H1 (cell line): ENCODE measurements at regions not wholly inside any gene's neighbourhood (a gene's known extent, or its start where the extent isn't known, plus 50 kb on each side); places are given as distances from the start of the nearest gene placed in this dataset.

Experiments
- CTCF ChIA-PET: fragments of 300-600 bp; sonication (Branson Sonifier 250); formaldehyde crosslinking; loops from one replicate; lab custom pipeline; 2021; ENCODE audit not compliant: partially characterized antibody; lab: Charles Lee
- POLR2A ChIA-PET: fragments of 300-600 bp; sonication (Branson Sonifier 250); formaldehyde crosslinking; loops from one replicate; lab custom pipeline; 2021; ENCODE audit warnings: inconsistent platforms; ENCODE audit not compliant: partially characterized antibody; lab: Charles Lee
- DNase-seq, 2 experiments: peaks; one replicate each; pipeline versions ENCODE4 v3.0.0 to v3.0.0-alpha.2; 2010 to 2022; ENCODE audit warnings: low spot score in 2 of 2, low read depth in 1 of 2, mixed read lengths in 1 of 2
- FAIRE-seq: peaks from 2 replicates; lab custom pipeline; 2011; peaks lifted over from hg19 to GRCh38; lab: Jason Lieb, UNC
- H2AFZ ChIP-seq: 2 replicates; pipeline ENCODE4 v1.8.1; 2012; ENCODE audit warnings: low read length, inconsistent platforms
- H2AK5ac ChIP-seq: 2 replicates; pipeline ENCODE4 v1.6.1; 2013; ENCODE audit warnings: low read depth, low read length
- H2BK120ac ChIP-seq: replicated peaks from 2 replicates; pipeline ENCODE3; 2013; ENCODE audit warnings: low read depth, low read length, inconsistent platforms
- H2BK12ac ChIP-seq: 2 replicates; pipeline ENCODE4 v1.6.1; 2013; ENCODE audit warnings: low read depth, low read length
- H2BK15ac ChIP-seq: 2 replicates; pipeline ENCODE4 v1.6.1; 2013; ENCODE audit warnings: low read length
- H2BK20ac ChIP-seq: 2 replicates; pipeline ENCODE4 v1.6.1; 2013; ENCODE audit warnings: low read length
- H2BK5ac ChIP-seq: 2 replicates; pipeline ENCODE4 v1.6.1; 2013; ENCODE audit warnings: low read depth, low read length
- H3K14ac ChIP-seq: 2 replicates; pipeline ENCODE4 v1.6.1; 2013; ENCODE audit warnings: inconsistent platforms; ENCODE audit not compliant: insufficient read length
- H3K18ac ChIP-seq: 2 replicates; pipeline ENCODE4 v1.6.1; 2013; ENCODE audit warnings: low read length; ENCODE audit errors: extremely low read depth
- H3K23ac ChIP-seq: 2 replicates; pipeline ENCODE4 v1.6.1; 2013; ENCODE audit warnings: inconsistent platforms; ENCODE audit not compliant: insufficient read length
- H3K23me2 ChIP-seq: 2 replicates; pipeline ENCODE4 v1.6.1; 2013; ENCODE audit warnings: low read depth, low read length
- H3K27ac ChIP-seq: 2 replicates; pipeline ENCODE4 v1.6.1; 2011; ENCODE audit warnings: low read depth, low read length, inconsistent platforms
- H3K27me3 ChIP-seq, 4 experiments: replicated peaks in 1 of 4; 1 replicate in 1 of 4; 2 replicates in 3 of 4; pipeline versions ENCODE4 v1.6.1 to v1.8.1; 2011 to 2013; ENCODE audit warnings: low read length in 3 of 4, mild to moderate bottlenecking in 3 of 4, inconsistent platforms in 2 of 4, mixed read lengths in 2 of 4, moderate library complexity in 1 of 4; ENCODE audit not compliant: control insufficient read depth in 3 of 4, insufficient read depth in 3 of 4; ENCODE audit errors: extremely low read depth in 1 of 4
- H3K36me3 ChIP-seq, 4 experiments: 2 replicates each; pipeline versions ENCODE4 v1.6.1 to v1.8.1; 2011 to 2013; ENCODE audit warnings: mild to moderate bottlenecking in 4 of 4, low read length in 3 of 4, moderate library complexity in 2 of 4, control low read depth in 1 of 4, inconsistent platforms in 1 of 4; ENCODE audit not compliant: insufficient read depth in 4 of 4, control insufficient read depth in 2 of 4
- H3K4ac ChIP-seq: replicated peaks from 2 replicates; pipeline ENCODE3; 2013; ENCODE audit warnings: low read length, low read depth, mixed read lengths, inconsistent platforms; ENCODE audit not compliant: insufficient read length
- H3K4me1 ChIP-seq, 4 experiments: replicated peaks in 1 of 4; 1 replicate in 1 of 4; 2 replicates in 3 of 4; pipeline versions ENCODE4 v1.6.1 to v1.8.1; 2011 to 2013; ENCODE audit warnings: low read length in 3 of 4, inconsistent platforms in 2 of 4, mixed read lengths in 1 of 4; ENCODE audit not compliant: insufficient read depth in 4 of 4, control insufficient read depth in 3 of 4
- H3K4me2 ChIP-seq, 2 experiments: 2 replicates each; pipeline versions ENCODE4 v1.6.1 to v1.8.1; 2011 to 2013; ENCODE audit warnings: low read depth in 2 of 2, low read length in 2 of 2, control low read depth in 1 of 2, inconsistent platforms in 1 of 2, mild to moderate bottlenecking in 1 of 2; ENCODE audit not compliant: insufficient read depth in 1 of 2
- H3K4me3 ChIP-seq, 4 experiments: fragments of 200-600, 300-600 bp in 1 of 4; sonication (generic), shearing (Covaris generic), sonication (Bioruptor Twin) in 1 of 4; 2 replicates each; pipeline versions ENCODE4 v1.5.1 to v1.8.1; 2011 to 2016; ENCODE audit warnings: low read length in 4 of 4, low read depth in 3 of 4, control low read depth in 2 of 4, inconsistent platforms in 2 of 4, mild to moderate bottlenecking in 2 of 4, mixed read lengths in 1 of 4, moderate library complexity in 1 of 4; ENCODE audit not compliant: insufficient read depth in 2 of 4; ENCODE audit errors: extremely low read depth in 1 of 4
- H3K56ac ChIP-seq: replicated peaks from 2 replicates; pipeline ENCODE3; 2013; ENCODE audit warnings: low read depth, mild to moderate bottlenecking, mixed read lengths, low read length, inconsistent platforms; ENCODE audit not compliant: insufficient read length
- H3K79me1 ChIP-seq: 2 replicates; pipeline ENCODE4 v1.6.1; 2013; ENCODE audit warnings: low read depth, low read length, control low read depth
- H3K79me2 ChIP-seq, 2 experiments: 2 replicates each; pipeline versions ENCODE4 v1.6.1 to v1.8.1; 2012 to 2013; ENCODE audit warnings: low read length in 2 of 2, mild to moderate bottlenecking in 2 of 2, inconsistent platforms in 1 of 2; ENCODE audit not compliant: insufficient read depth in 2 of 2, control insufficient read depth in 1 of 2
- H3K9ac ChIP-seq, 4 experiments: replicated peaks in 1 of 4; 1 replicate in 1 of 4; 2 replicates in 3 of 4; pipeline versions ENCODE4 v1.6.1 to v1.8.1; 2011 to 2013; ENCODE audit warnings: low read depth in 3 of 4, low read length in 3 of 4, control low read depth in 2 of 4, mild to moderate bottlenecking in 2 of 4, moderate library complexity in 2 of 4, inconsistent platforms in 1 of 4; ENCODE audit errors: extremely low read depth in 1 of 4
- H3K9me3 ChIP-seq, 2 experiments: 2 replicates each; pipeline versions ENCODE4 v1.6.1 to v1.8.1; 2012 to 2013; ENCODE audit warnings: mild to moderate bottlenecking in 2 of 2, moderate library complexity in 2 of 2, control low read depth in 1 of 2, inconsistent platforms in 1 of 2, low read depth in 1 of 2, low read length in 1 of 2, mixed read lengths in 1 of 2; ENCODE audit not compliant: insufficient read depth in 2 of 2
- H4K20me1 ChIP-seq, 2 experiments: replicated peaks in 1 of 2; 2 replicates each; pipeline versions ENCODE3 to v1.8.1; 2011 to 2013; ENCODE audit warnings: inconsistent platforms in 2 of 2, low read length in 2 of 2, mild to moderate bottlenecking in 1 of 2; ENCODE audit not compliant: insufficient read depth in 2 of 2, control insufficient read depth in 1 of 2
- H4K5ac ChIP-seq: 2 replicates; pipeline ENCODE4 v1.6.1; 2013; ENCODE audit warnings: low read length, low read depth, mixed read lengths, inconsistent platforms; ENCODE audit not compliant: insufficient read length
- H4K8ac ChIP-seq: 2 replicates; pipeline ENCODE4 v1.8.0; 2013; ENCODE audit warnings: mild to moderate bottlenecking, moderate library complexity, low read length, inconsistent platforms; ENCODE audit not compliant: insufficient read depth; ENCODE audit errors: extremely low read depth
- H4K91ac ChIP-seq: replicated peaks from 2 replicates; pipeline ENCODE3; 2013; ENCODE audit warnings: low read length, mixed read lengths, inconsistent platforms; ENCODE audit not compliant: insufficient read length
- HDAC2 ChIP-seq, 2 experiments: fragments of 300-600 bp in 1 of 2; sonication (generic) in 1 of 2; IDR thresholded peaks; 2 replicates each; pipeline ENCODE4 v1.6.1; 2011 to 2012; ENCODE audit warnings: low read depth in 2 of 2, low read length in 2 of 2, mild to moderate bottlenecking in 2 of 2, moderate library complexity in 2 of 2, borderline replicate concordance in 1 of 2, inconsistent platforms in 1 of 2
- POU5F1 ChIP-seq: IDR thresholded peaks from 2 replicates; pipeline ENCODE4 v1.6.1; 2011; ENCODE audit warnings: low read depth, mild to moderate bottlenecking, low read length, moderate library complexity
- SIX5 ChIP-seq: IDR thresholded peaks from 2 replicates; pipeline ENCODE4 v1.6.1; 2011; ENCODE audit warnings: mild to moderate bottlenecking, low read depth, low read length
- TAF1 ChIP-seq: IDR thresholded peaks from 2 replicates; pipeline ENCODE4 v1.6.1; 2011; ENCODE audit warnings: mild to moderate bottlenecking, low read depth, low read length
- WGBS, 2 experiments: shearing (Covaris generic) in 1 of 2; methylation state at CpG; one replicate each; pipeline versions ENCODE4 v1.1.6 to v1.1.7; 2013 to 2015; ENCODE audit warnings: low lambda C conversion rate in 2 of 2, mixed read lengths in 2 of 2, inconsistent platforms in 1 of 2, low coverage in 1 of 2, missing lambda C conversion rate in 1 of 2; ENCODE audit not compliant: insufficient replicate concordance in 2 of 2, insufficient coverage in 1 of 2, insufficient read length in 1 of 2; ENCODE audit errors: extremely low coverage in 1 of 2, missing lambda C conversion rate in 1 of 2; 5-methylcytosine and 5-hydroxymethylcytosine counted together

DNA sequence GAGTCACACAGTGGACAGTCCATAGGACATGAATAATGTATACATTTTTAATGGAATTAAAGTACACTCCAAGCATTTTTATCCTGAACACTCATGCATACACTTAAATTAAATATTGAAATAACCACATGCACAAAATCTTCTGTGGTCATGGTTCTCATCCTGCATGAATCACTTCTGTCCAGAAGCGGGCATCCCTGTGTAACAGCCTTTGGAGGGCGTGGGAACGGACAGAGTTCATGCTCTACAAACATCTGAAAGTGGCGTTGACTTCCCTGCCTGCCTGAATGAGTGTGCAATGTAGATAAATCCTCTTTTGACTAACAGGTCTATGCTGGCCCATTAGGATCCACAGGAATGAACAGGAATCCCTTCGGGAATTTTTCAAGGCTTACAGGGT is 780.2 kb downstream of the BRD1 start:
- no peak overlapping the region for H3K14ac ChIP-seq
- no peaks in the 10 kb centered on the region; a peak in 2 of 7 replicates for H3K27me3 ChIP-seq
- H3K9ac ChIP-seq: no peak overlapping the region
- no peak overlapping the region for H2BK15ac ChIP-seq
- no peaks in the 10 kb centered on the region for H3K79me1 ChIP-seq
- H3K79me2 ChIP-seq: no peaks in the 10 kb centered on the region
- no peak for TF ChIP-seq SIX5
- no peak for TF ChIP-seq HDAC2 (IDR thresholded peaks at IDR 0.05; ENCODE audit: borderline replicate concordance in 1 of 2, low read depth in 2 of 2, low read length in 2 of 2)
- TF ChIP-seq POU5F1: no peak
- no peak for TF ChIP-seq TAF1
- TF ChIP-seq, all 59 proteins: peak for 0
- H4K5ac ChIP-seq: no peak overlapping the region
- POLR2A ChIA-PET: no interaction called here
- no peak overlapping the region for H4K91ac ChIP-seq
- no peak overlapping the region for H2BK120ac ChIP-seq
- no peak overlapping the region for H4K8ac ChIP-seq
- H2AK5ac ChIP-seq: no peak overlapping the region
- H2BK12ac ChIP-seq: no peak overlapping the region
- no peak overlapping the region for H3K4ac ChIP-seq
- no peaks in the 10 kb centered on the region for H3K36me3 ChIP-seq
- DNase-seq (no peak), FAIRE-seq (no peak)
- no peak overlapping the region for H2AFZ ChIP-seq
- CTCF ChIA-PET: interaction anchor here (0.6 to 9.2 kb wide), 21 partner anchors 10 to 622 kb away, joined by 3 to 95 read pairs (median 6); no protein-coding TSS in a partner anchor
- no peak overlapping the region for H3K27ac ChIP-seq
- H2BK5ac ChIP-seq: no peak overlapping the region
- H4K20me1 ChIP-seq: no peaks in the 10 kb centered on the region
- no peak overlapping the region for H3K56ac ChIP-seq
- no peak overlapping the region for H3K18ac ChIP-seq
- no peaks in the 10 kb centered on the region for H3K9me3 ChIP-seq
- H3K23ac ChIP-seq: no peak overlapping the region
- H3K4me1 ChIP-seq: peaks cover 0 to 3% (median under 1%) of the 10 kb centered on the region in 4 experiments; a peak in 1 of 7 replicates
- H3K23me2 ChIP-seq: no peaks in the 10 kb centered on the region
- no peak overlapping the region for H2BK20ac ChIP-seq
- H3K4me2 ChIP-seq: no peak overlapping the region
- 92% methylated on average over 5 of the region's 5 CpGs; no CpG with 5 or more reads in 1 of the 2 experiments for WGBS, 2 experiments
- no peak overlapping the region for H3K4me3 ChIP-seq
